DMS 273 (cell line): ENCODE measurements at regions not wholly inside any gene's neighbourhood (a gene's known extent, or its start where the extent isn't known, plus 50 kb on each side); places are given as distances from the start of the nearest gene placed in this dataset.

Source experiments
- DNase-seq: peaks from one replicate; lab custom pipeline; 2025; ENCODE audit not compliant: unreplicated experiment; lab: John Stamatoyannopoulos, UW

DNA sequence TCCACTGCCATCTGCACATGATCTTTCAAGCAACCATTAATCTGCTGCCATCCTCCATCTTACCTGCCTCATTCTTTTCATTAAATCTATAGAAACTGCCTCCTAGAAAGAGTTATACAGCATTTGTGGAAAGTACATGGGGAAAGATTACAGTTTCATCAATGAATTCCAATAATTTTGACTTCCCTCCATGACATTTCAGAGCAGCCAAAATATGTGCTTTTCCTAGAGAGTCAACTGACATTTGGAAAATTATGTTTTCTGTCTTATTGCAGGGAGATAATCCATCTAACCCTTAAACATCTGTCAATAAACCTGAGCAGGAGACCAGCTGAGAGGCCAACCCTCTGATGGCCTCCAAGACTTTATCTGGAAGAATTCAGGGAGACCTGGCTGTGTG, 147.0 kb upstream of the CDH5 start:
- no peak for DNase-seq

DNA sequence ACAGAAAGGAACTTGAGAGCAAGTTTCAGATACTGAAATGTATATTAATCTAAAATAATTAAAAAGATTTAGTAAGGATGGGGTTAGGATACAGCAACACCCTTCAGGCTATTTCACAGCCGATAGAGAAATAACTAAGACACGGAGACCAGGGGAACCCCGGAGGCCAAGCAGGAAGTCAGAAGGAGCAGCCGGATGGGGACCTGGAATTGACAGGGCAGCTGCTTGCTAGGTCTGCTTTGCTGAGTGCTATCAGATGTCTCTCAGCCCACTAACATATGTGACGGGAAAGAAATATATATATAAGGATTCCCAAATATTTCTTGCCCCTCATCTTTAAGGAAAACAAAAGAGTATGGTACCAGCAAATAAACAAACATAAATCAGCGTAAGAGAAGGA, 154.1 kb upstream of the CDH5 start:
- no peak for DNase-seq

DNA sequence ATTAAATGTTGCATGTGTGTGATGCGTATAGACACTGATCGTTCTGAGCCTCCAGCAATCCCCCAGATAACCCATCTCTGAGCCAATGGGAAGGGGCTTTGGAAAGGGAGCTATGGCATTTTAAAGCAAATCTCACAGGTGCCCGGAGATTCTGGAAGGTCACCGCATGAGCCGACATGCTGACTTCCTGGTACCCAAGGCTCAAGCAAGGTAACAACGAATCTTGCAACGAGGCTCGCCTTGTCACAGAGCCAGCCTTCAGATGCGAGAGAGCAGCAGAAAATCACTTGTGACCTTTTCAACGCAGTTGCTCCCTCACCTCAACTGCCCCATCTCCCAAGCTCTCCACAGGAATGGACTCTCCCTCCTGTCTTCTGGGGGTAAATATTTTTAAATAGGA, 154.8 kb upstream of the CDH5 start:
- no peak for DNase-seq

- no peak for DNase-seq
Measured at GRCh38 chr16:66207883-66208265, 158.6 kb upstream of the CDH5 start.

DNA sequence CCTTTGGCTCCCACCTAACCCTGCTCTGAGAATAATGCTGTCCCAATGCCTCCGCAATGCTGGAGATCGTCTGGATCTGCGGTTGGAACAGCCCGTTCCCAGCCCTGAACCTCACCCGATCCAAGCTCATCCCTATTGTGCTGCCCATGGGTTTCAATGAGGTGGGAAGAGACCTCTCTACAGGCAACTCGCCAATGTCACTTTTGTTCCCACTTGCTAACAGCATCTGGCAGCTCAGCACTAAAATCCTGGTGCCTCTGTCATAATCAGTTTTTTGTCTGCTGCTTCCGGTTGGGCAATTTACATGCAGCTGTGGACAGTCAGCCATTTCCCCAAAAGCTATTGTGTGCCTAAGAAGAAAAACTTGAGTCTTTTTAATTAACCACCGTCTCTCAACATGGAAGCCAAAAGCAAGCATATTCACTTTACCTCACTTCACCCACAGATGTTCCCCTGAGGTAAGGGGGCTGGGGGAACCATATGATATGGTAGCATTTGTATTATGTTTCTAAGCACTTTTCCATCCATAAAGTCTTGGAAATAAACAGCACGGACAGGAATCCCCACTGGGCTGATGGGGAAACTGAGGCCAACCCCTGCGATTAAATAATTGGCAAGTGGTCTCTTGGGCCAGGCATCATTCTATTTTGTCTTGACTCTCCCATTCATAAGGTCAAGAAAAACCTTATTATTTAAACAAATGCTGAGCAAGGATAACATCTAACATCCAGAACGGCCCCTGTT, 159.2 kb upstream of the CDH5 start:
- DNase-seq, result no peak

GRCh38 chr16:66206363-66206762, 160.1 kb upstream of the CDH5 start:
- DNase-seq, result no peak

DNA sequence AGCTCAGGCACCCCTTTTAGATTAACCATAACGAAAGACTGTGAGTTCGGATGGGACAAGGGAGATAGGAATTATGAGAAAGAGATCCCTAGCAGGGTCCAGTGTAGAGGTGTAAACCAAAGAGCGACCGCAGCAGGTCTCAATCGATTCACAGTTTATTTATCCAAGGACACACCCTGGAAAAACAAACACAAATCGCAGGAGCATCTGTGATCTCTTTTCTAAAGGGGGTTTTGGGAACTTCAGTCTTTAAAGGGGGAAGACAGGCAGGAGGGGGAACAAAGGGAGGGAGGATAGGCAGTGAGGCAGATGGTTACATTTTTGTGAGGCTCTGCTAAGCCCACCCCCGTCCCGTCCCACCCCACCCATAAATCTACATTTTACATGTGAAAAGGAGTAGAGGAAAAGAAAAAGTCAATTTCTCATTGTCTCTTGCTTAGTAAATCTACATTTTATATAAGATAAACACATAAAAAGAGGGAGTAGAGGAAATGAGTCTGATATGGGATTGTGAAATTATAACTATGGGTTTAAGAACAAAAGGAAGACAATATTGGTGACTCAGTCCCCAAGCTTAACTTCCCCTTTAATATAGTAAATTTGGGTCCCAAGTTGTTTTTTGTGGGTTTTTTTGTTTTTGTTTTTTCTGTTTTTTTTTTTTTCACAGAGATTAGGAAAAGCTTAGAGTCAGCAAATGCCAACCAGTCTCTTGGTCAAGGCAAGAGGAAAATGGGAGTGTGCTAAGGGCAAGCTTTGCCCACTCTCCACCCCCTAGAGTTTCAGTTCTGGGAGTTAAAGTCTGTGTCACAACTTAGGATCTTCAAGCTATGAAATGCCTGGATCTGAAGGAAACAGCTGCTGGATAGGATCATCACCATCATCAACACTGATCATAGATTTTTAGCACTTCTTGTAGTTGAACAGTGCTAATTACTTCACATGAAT, 160.9 kb upstream of the CDH5 start:
- no peak for DNase-seq

DNA sequence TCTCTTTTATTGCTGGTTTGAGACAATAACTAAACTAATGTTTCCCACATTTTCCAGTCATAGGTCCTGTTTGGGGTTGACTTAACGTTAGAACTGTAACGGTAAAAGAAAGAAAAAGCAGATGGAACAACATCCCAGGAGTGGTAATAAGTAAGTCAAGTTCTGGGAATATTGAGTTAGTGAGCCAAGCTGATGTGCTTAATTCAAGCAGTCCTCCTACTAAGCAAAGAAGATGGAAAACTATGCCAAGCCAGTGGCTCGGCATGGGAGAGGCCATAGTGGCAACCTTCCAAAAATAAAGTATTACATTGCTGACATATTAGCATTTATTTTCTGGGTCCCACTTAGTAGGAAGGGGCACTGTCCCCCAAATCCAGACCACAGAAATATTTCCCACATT, 161.7 kb upstream of the CDH5 start:
- DNase-seq, result no peak

DNA sequence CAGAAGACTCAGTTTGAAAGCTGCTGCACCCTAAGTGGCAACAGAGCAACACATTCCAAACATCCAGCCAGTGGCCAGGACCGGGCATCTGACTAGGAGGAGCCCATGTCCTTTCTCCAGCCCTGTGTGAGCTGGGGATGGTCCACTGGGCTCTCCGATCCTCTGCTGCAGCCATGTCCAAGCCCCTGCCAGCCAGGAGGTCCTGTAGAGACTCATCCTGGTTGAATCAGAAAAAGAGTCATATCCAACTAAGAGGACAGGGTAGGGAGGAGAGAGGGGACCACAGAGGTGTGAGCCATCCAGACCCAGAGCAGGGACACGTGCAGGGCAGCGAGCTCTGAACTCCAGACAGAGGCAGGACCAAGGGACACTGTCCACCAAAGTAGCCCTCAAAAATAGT, 163.0 kb upstream of the CDH5 start:
- DNase-seq, result no peak

GRCh38 chr16:66199189-66199588, 167.3 kb upstream of the CDH5 start:
- no peak for DNase-seq

DNA sequence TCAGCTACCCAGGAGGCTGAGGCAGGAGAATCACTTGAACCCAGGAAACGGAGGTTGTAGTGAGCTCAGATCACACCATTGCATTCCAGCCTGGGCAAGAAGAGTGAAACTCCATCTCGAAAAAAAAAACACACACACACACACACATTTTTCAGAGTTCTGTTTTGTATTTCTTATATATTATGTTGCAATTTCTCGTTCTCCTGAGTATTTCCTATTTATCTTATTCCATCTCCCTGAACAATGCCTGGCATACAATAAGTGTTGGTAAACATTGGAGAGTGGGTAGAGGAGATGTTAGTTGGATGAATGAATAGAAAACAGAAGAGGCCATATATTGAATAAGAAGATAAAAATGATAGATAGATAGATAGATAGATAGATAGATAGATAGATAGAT, 167.8 kb upstream of the CDH5 start:
- no peak for DNase-seq

DNA sequence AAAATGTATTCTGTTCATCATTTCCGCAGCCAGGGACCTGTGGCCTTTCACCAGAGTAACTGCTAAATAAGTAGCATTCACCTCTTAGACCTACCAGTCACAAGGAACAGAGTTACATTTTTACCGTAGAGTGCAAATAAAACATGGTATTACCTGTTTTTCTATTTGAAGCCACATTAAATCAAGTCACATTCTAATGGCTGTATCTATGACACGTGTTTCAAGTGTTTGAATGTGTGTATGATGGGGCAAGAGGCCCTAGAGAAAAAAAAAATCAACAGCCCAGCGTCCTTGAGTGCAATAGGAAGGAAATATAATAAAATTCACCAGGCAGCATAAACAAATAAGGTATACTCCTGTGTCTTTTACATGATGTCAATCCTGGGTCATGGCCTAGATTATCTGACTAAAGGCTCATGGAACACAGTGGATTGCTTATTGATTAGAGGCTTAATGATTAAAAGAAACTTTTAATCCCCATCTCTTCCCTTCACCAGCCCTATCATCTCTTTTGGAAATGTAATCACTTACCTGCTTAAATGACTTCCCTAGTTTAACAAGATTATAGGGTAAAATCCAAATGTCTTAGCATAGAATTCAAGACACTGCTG, 168.7 kb upstream of the CDH5 start:
- DNase-seq, result no peak

- DNase-seq, result no peak
Measured at GRCh38 chr16:66196770-66197169, 169.7 kb upstream of the CDH5 start.

GRCh38 chr16:66194866-66195265, 171.6 kb upstream of the CDH5 start:
- DNase-seq, result no peak

GRCh38 chr16:66193543-66194229, 172.8 kb upstream of the CDH5 start:
- DNase-seq, result no peak

DNA sequence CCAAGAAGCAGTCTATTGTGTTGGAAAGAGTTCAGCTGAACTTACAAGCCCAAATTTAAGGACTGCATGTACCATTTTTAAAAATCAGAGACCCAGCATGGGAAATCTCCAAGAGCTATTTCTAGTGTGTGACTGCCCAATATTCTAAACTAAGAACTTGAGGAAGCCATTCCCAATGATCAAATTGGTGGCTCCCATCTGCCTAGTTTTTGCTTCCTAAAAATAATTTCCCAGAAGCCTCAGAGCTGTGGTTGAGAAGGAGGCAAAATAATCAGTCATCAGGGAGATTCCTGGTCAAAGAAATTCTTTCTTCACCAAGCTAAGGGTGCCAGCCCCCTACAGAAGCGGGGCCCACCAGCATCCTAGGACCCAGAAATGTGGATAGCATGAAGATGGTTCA, 176.1 kb upstream of the CDH5 start:
- DNase-seq, result no peak

GRCh38 chr16:66189951-66190350, 176.5 kb upstream of the CDH5 start:
- no peak for DNase-seq

DNA sequence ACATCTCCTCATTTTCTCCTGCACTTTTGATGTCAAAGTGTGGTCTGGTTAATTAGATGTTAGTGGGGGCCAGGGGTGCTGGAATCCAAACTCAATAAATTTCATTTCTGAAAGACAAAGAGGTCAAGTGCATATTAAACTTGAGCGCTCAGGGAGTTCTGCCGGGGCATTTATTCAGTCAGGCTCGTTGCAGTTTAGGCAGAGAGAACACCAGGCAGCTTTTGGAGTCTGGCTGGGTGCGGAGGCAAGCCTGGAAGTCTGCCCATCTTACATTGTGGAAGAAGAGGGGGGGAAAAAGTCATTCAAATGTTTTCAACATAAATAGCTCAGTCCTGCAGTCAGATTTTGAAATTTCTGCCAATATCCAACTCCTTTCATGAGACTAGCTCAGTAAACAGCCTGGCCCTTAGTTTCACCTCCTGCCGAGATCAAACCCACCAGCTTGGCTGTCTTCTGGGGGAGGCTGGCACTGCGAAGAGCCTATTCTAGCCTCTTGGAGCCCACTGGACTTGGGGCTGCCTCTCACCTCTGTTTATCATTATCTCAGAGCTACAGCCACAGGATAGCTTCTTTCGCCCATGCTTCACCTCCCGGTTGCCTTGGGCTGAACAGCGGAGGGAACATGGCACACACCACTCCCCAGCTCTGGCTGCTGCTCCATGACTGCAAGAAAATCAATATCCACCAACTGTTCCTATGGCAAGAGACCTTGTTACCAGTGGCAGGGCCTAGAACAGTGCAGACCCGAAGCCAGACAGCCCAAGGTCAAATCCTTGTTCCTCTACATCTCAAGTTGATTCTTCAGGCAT, 177.4 kb upstream of the CDH5 start:
- no peak for DNase-seq

- no peak for DNase-seq
Measured at GRCh38 chr16:66186251-66186785, 180.2 kb upstream of the CDH5 start.

GRCh38 chr16:66182592-66182991, 183.9 kb upstream of the CDH5 start:
- no peak for DNase-seq
